Gastroesophageal sphincter (tissue), 4 donors: ENCODE measurements at regions not wholly inside any gene's neighbourhood (a gene's known extent, or its start where the extent isn't known, plus 50 kb on each side); places are given as distances from the start of the nearest gene placed in this dataset.

Source experiments
- ATAC-seq: fragments of 150-250 bp; one replicate; pipeline ENCODE4 v1.9.1; 2016; ENCODE audit warnings: mild to moderate bottlenecking, moderate library complexity
- H3K27ac ChIP-seq, 4 donors: fragments of 200-600 bp; sonication (generic) in 3 of 4; 1 replicate in 3 of 4; 2 replicates in 1 of 4; pipeline ENCODE4 v1.5.1; 2016 to 2019
- H3K27me3 ChIP-seq: fragments of 200-600 bp; sonication (generic); one replicate; pipeline ENCODE4 v1.5.1; 2019
- H3K36me3 ChIP-seq, 2 donors: fragments of 200-600 bp; sonication (generic); one replicate each; pipeline ENCODE4 v1.5.1; 2019; ENCODE audit warnings: control low read depth in 1 of 2
- H3K4me1 ChIP-seq, 3 donors: fragments of 200-600 bp; sonication (generic); 1 replicate in 2 of 3; 2 replicates in 1 of 3; pipeline ENCODE4 v1.5.1; 2016 to 2019; ENCODE audit warnings: control low read depth in 2 of 3
- H3K4me3 ChIP-seq, 2 donors: fragments of 200-600 bp; sonication (generic); one replicate each; pipeline ENCODE4 v1.5.1; 2019; ENCODE audit warnings: mild to moderate bottlenecking in 1 of 2, moderate library complexity in 1 of 2
- H3K9me3 ChIP-seq, 3 donors: fragments of 200-600 bp; sonication (generic); one replicate each; pipeline ENCODE4 v1.5.1; 2017 to 2019; ENCODE audit warnings: control low read depth in 2 of 3
- CTCF ChIP-seq, 4 experiments: fragments of 200-600 bp in 2 of 4; fragments of 450-650 bp in 2 of 4; sonication (generic) in 1 of 4; IDR thresholded peaks; one replicate each; pipeline ENCODE4 v1.5.1; 2017 to 2019; ENCODE audit warnings: antibody characterized with exemption in 4 of 4, mild to moderate bottlenecking in 2 of 4, moderate library complexity in 2 of 4
- EP300 ChIP-seq: sonication (generic); formaldehyde crosslinking; IDR thresholded peaks from one replicate; pipeline ENCODE4 v1.6.1; 2017; ENCODE audit warnings: antibody characterized with exemption, mild to moderate bottlenecking
- POLR2A ChIP-seq, 2 donors: fragments of 450-650 bp; IDR thresholded peaks; one replicate each; pipeline ENCODE4 v1.6.1; 2017; ENCODE audit warnings: antibody characterized with exemption in 2 of 2, mild to moderate bottlenecking in 2 of 2, moderate library complexity in 1 of 2
- POLR2AphosphoS5 ChIP-seq: sonication (generic); formaldehyde crosslinking; IDR thresholded peaks from one replicate; pipeline ENCODE4 v1.6.1; 2017; ENCODE audit warnings: antibody characterized with exemption
- WGBS, 2 donors: methylation state at CpG; one replicate each; pipeline ENCODE4 v1.1.5; 2018; ENCODE audit warnings: low coverage in 1 of 2; 5-methylcytosine and 5-hydroxymethylcytosine counted together

GRCh38 chr9:78676623-78677022, 379.7 kb downstream of the PSAT1 start:
- H3K27ac ChIP-seq, result no peak overlapping the region
- TF ChIP-seq POLR2AphosphoS5, result no peak
- TF ChIP-seq POLR2A (IDR thresholded peaks at IDR 0.05), result no peak
- TF ChIP-seq CTCF (IDR thresholded peaks at IDR 0.05), result no peak
- TF ChIP-seq EP300, result no peak
- H3K27me3 ChIP-seq, result no peaks in the 10 kb centered on the region
- no peaks in the 10 kb centered on the region for H3K4me1 ChIP-seq
- no peak for ATAC-seq
- no peak overlapping the region for H3K4me3 ChIP-seq
- H3K36me3 ChIP-seq, result no peaks in the 10 kb centered on the region
- no peaks in the 10 kb centered on the region for H3K9me3 ChIP-seq

GRCh38 chr9:78677326-78677725, 380.4 kb downstream of the PSAT1 start:
- no peaks in the 10 kb centered on the region for H3K9me3 ChIP-seq
- no peak overlapping the region for H3K27ac ChIP-seq
- no peak overlapping the region for H3K4me3 ChIP-seq
- no peaks in the 10 kb centered on the region for H3K4me1 ChIP-seq
- WGBS, 2 donors, result 81 to 89% methylated on average over 1 to 2 of the region's 2 CpGs
- H3K36me3 ChIP-seq, result no peaks in the 10 kb centered on the region
- ATAC-seq, result no peak
- no peak for TF ChIP-seq EP300
- TF ChIP-seq POLR2AphosphoS5, result no peak
- no peak for TF ChIP-seq POLR2A (IDR thresholded peaks at IDR 0.05)
- no peak for TF ChIP-seq CTCF (IDR thresholded peaks at IDR 0.05)
- no peaks in the 10 kb centered on the region for H3K27me3 ChIP-seq

GRCh38 chr9:78678877-78679276, 382.0 kb downstream of the PSAT1 start:
- Histone ChIP-seq H3K27ac (no peak overlapping the region), H3K27me3 (no peaks in the 10 kb centered on the region), H3K36me3 (no peaks in the 10 kb centered on the region), H3K9me3 (no peaks in the 10 kb centered on the region), H3K4me3 (no peak overlapping the region), H3K4me1 (no peaks in the 10 kb centered on the region)
- WGBS, 2 donors, result 80 to 83% methylated on average over 3 to 5 of the region's 5 CpGs
- ATAC-seq, result no peak
- no peak for TF ChIP-seq EP300
- no peak for TF ChIP-seq POLR2A (IDR thresholded peaks at IDR 0.05)

- Histone ChIP-seq H3K4me3 (no peak overlapping the region), H3K27me3 (no peaks in the 10 kb centered on the region), H3K4me1 (no peaks in the 10 kb centered on the region), H3K27ac (no peak overlapping the region), H3K36me3 (no peaks in the 10 kb centered on the region), H3K9me3 (no peaks in the 10 kb centered on the region)
- WGBS, 2 donors, result 73 to 87% methylated on average over 2 to 3 of the region's 3 CpGs
- TF ChIP-seq EP300 (no peak), POLR2AphosphoS5 (no peak), CTCF (IDR thresholded peaks at IDR 0.05) (no peak), POLR2A (IDR thresholded peaks at IDR 0.05) (no peak)
- ATAC-seq, result no peak
These were observed 383.3 kb downstream of the PSAT1 start for GRCh38 chr9:78680196-78680595.

- Histone ChIP-seq H3K9me3 (no peaks in the 10 kb centered on the region), H3K36me3 (no peaks in the 10 kb centered on the region), H3K27me3 (no peaks in the 10 kb centered on the region), H3K4me3 (no peak overlapping the region), H3K27ac (no peak overlapping the region), H3K4me1 (no peaks in the 10 kb centered on the region)
- WGBS, 2 donors, result 23 to 38% methylated on average over 5 of the region's 5 CpGs
- no peak for ATAC-seq
- no peak for TF ChIP-seq POLR2A (IDR thresholded peaks at IDR 0.05)
- TF ChIP-seq POLR2AphosphoS5, result no peak
- no peak for TF ChIP-seq EP300
- no peak for TF ChIP-seq CTCF (IDR thresholded peaks at IDR 0.05)
These were observed 385.3 kb downstream of the PSAT1 start for GRCh38 chr9:78682216-78682615.

- 78 to 86% methylated on average over 1 of the region's 1 CpG for WGBS, 2 donors
- no peak overlapping the region for H3K4me3 ChIP-seq
- no peaks in the 10 kb centered on the region for H3K4me1 ChIP-seq
- no peak overlapping the region for H3K27ac ChIP-seq
- ATAC-seq, result no peak
- H3K9me3 ChIP-seq, result no peaks in the 10 kb centered on the region
- H3K36me3 ChIP-seq, result no peaks in the 10 kb centered on the region
- H3K27me3 ChIP-seq, result no peaks in the 10 kb centered on the region
- no peak for TF ChIP-seq EP300
These were observed 388.5 kb downstream of the PSAT1 start for GRCh38 chr9:78685471-78685870.
